DND-41 (cell line): ENCODE measurements at regions not wholly inside any gene's neighbourhood (a gene's known extent, or its start where the extent isn't known, plus 50 kb on each side); places are given as distances from the start of the nearest gene placed in this dataset.

Experiments used
- EZH2 ChIP-seq: IDR thresholded peaks from 3 replicates; pipeline ENCODE4 v1.6.1; 2012; ENCODE audit warnings: borderline replicate concordance, low read depth, mild to moderate bottlenecking, moderate library complexity, low read length, inconsistent platforms; ENCODE audit not compliant: severe bottlenecking
- TF ChIP-seq, protein P1 (sequence below): IDR thresholded peaks from 2 replicates; pipeline ENCODE4 v1.5.1; 2012; ENCODE audit warnings: borderline replicate concordance, low read length, moderate library complexity, mild to moderate bottlenecking; ENCODE audit not compliant: poor library complexity, severe bottlenecking; ENCODE audit errors: extremely low read depth

DNA sequence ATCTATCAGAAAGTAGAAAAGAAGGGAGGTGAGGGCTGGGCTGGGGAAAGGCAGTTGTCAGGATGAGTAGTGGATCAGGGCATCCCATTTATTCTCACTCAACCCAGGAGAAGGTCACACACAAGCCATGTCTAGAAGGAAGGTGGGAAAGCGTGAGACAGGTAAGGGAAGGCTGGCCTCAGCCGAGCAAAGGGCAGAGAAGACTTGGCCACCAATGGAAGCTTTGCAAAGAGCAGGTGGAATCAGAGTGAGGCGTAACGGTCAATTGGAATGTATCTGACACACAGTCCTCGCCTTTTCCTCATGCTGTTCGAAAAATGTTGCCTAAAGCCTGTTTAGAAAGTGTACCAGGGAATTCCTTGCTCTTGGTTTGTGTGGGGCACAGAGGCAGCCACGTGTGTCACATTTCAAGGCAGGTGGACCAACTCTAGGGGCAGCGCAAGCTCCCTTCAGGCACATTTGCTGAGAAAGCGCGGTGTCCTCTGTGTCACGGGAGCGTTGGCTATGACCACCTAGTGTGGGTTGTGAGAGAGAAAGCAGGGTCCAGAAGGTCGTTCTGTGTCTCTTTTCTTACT, 118.8 kb upstream of the SPATA13 start:
- TF ChIP-seq, protein P1, sequence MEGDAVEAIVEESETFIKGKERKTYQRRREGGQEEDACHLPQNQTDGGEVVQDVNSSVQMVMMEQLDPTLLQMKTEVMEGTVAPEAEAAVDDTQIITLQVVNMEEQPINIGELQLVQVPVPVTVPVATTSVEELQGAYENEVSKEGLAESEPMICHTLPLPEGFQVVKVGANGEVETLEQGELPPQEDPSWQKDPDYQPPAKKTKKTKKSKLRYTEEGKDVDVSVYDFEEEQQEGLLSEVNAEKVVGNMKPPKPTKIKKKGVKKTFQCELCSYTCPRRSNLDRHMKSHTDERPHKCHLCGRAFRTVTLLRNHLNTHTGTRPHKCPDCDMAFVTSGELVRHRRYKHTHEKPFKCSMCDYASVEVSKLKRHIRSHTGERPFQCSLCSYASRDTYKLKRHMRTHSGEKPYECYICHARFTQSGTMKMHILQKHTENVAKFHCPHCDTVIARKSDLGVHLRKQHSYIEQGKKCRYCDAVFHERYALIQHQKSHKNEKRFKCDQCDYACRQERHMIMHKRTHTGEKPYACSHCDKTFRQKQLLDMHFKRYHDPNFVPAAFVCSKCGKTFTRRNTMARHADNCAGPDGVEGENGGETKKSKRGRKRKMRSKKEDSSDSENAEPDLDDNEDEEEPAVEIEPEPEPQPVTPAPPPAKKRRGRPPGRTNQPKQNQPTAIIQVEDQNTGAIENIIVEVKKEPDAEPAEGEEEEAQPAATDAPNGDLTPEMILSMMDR: no peak
- TF ChIP-seq EZH2: no peak
